Large intestine (tissue), 3 donors: ENCODE measurements at regions not wholly inside any gene's neighbourhood (a gene's known extent, or its start where the extent isn't known, plus 50 kb on each side); places are given as distances from the start of the nearest gene placed in this dataset.
"Not testable (repeated sequence)": the region's sequence is repeated elsewhere in the genome, so short reads cannot be mapped to it uniquely, and the experiment has no call there.

ENCODE experiments used
- DNase-seq, 2 donors: peaks; one replicate each; pipeline versions ENCODE4 v3.0.0 to v3.0.0-alpha.2; 2013
- H3K27ac ChIP-seq: one replicate; pipeline ENCODE4 v1.5.1; 2013; ENCODE audit warnings: low read length
- H3K27me3 ChIP-seq: 2 replicates; pipeline ENCODE4 v1.6.1; 2013; ENCODE audit warnings: low read length; ENCODE audit not compliant: control insufficient read depth, insufficient read depth
- H3K36me3 ChIP-seq: 2 replicates; pipeline ENCODE4 v1.6.1; 2013; ENCODE audit warnings: low read length; ENCODE audit not compliant: control insufficient read depth, insufficient read depth
- H3K4me1 ChIP-seq: one replicate; pipeline ENCODE4 v1.6.1; 2013; ENCODE audit warnings: low read length; ENCODE audit not compliant: control insufficient read depth, insufficient read depth
- H3K4me3 ChIP-seq: one replicate; pipeline ENCODE4 v1.5.1; 2013; ENCODE audit warnings: low read length
- H3K9me3 ChIP-seq: one replicate; pipeline ENCODE4 v1.6.1; 2013; ENCODE audit warnings: mild to moderate bottlenecking, low read depth, low read length, moderate library complexity; ENCODE audit not compliant: control insufficient read depth
- WGBS: methylation state at CpG from one replicate; pipeline ENCODE4 v1.1.5; 2013; ENCODE audit warnings: low lambda C conversion rate; ENCODE audit not compliant: insufficient coverage; 5-methylcytosine and 5-hydroxymethylcytosine counted together

DNA sequence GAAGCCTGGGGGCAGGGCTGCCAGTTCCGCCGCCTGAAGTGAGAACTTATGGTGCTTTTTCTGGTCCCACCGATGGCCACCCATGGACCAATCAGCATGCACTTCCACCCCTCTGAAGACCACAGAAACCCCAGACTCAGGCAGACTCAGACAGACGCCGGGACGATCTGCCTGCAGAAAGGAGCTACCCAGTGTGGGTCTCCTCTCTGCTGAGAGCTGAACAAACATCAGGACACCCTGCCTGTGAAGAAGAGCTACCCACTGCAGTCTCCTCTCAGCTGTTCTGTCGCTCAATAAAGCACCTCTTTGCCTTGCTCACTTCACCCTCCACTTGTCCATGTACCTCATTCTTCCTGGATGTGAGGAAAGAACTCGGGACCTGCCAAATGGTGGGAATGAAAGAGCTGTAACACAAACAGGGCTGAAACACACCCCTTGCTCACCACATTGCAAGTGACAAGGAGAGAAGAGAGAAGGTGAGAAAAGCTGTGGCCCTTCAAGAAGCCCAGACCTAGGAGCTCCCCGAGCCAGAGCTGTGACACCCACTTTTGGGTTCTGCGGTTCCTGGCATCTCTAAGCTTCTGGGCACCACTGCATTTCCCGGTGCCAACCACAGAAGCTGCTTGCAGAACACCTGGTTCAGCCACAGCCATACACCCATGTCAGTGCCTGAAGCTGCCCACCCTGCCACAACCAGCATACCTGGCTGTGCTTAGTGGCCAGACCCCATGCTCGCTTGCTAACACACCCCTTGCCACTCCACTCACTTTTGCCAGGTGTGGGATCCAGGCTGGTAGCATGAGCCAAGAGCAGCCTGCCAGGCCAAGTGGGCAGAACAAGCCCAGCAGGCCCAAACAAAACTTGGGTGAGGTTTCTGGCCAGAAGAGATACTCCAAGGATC lies 114.3 kb upstream of the TSLP start:
- no peaks in the 10 kb centered on the region for H3K36me3 ChIP-seq
- H3K9me3 ChIP-seq, result peaks cover 7% of the 10 kb centered on the region
- no peaks in the 10 kb centered on the region for H3K4me1 ChIP-seq
- H3K27ac ChIP-seq, result no peak overlapping the region
- H3K4me3 ChIP-seq, result no peak overlapping the region
- WGBS, result 100% methylated on average over 1 of the region's 12 CpGs
- no peak for DNase-seq
- H3K27me3 ChIP-seq, result no peaks in the 10 kb centered on the region

DNA sequence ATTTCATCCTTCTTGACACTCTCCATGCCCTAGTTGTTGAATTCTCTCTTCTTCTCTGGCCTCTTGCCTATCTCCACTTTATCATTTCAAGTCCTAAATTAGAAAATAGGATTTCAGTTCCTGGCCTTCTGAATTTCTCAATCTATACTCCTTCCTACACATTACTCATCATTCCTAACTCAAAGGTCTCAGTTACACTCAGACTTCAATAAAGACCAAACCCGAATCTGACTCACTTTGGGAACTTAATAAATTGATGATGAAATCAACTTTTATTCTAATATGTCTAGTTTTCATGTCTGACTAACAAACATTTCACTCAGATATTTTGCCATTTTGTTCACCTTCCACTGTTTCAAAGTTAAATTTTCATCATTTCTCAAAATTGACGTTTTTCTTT lies 113.6 kb upstream of the TSLP start:
- H3K36me3 ChIP-seq, result no peaks in the 10 kb centered on the region
- 85% methylated on average over 2 of the region's 2 CpGs for WGBS

DNA sequence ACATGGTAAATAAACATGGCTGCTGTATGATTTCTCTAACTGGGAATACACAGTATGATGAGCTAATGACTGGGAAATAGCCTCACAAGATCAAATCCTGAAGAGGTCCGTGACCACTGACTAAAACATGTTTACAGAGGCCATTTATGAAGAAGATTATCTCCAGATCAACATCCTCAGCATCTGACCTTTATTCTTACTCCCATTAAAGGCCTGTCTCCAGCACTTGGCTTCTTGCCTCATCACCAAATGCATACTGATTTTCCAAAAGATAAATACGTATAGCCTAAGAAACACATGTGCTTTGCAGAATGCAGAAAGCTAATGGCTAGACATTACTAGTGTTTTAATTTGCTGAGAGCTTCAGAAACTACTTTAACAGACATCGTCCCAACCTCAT lies 108.0 kb upstream of the TSLP start:
- DNase-seq, result no peak
- Histone ChIP-seq H3K27ac (no peak overlapping the region), H3K4me3 (no peak overlapping the region), H3K27me3 (no peaks in the 10 kb centered on the region), H3K36me3 (no peaks in the 10 kb centered on the region), H3K9me3 (no peaks in the 10 kb centered on the region), H3K4me1 (no peaks in the 10 kb centered on the region)
- WGBS, result 86% methylated on average over 1 of the region's 3 CpGs

More for the DNA sequence above, 113.6 kb upstream of the TSLP start:
- no peaks in the 10 kb centered on the region for H3K27me3 ChIP-seq
- peaks cover 7% of the 10 kb centered on the region for H3K9me3 ChIP-seq
- no peaks in the 10 kb centered on the region for H3K4me1 ChIP-seq
- no peak overlapping the region for H3K27ac ChIP-seq
- DNase-seq, result no peak
- no peak overlapping the region for H3K4me3 ChIP-seq

DNA sequence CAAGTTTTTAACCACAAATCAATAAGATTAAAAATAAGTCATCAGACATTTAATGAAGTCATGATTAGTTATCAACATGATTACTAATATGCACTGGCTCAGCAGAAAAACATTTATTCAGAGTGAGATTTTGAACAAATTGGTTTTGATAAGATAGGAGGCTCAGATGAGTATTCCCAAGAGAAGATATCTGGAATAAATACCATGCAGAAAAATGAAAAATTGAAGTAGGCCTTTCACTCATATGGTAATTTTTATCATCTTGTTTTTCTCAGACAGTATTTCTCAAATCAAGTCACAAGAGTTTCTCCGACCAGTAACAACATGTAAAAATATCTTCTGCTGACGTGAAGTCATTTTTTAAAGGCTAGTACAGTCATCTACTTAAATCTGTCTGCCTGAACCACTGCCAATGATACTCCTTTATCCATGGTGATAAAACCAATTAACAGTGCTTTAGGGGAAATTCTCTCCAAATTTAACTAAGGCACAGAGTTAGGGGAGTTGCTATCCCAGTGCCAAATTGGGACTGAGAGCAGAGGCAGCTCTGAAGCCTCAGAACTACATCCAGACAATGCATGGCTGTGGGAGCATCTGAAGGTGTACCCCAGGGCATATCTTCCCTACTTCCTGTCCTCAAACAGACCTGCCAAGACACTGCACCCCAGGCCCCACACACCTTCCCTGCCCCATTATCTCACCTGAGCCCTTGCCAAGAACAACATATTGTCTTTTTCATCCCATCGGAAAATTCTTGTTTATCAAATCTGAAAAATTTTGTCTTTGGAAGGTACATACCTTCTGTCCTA lies 105.5 kb upstream of the TSLP start:
- no peaks in the 10 kb centered on the region for H3K9me3 ChIP-seq
- no peak overlapping the region for H3K4me3 ChIP-seq
- H3K27ac ChIP-seq, result no peak overlapping the region
- 79% methylated on average over 2 of the region's 3 CpGs for WGBS
- H3K4me1 ChIP-seq, result no peaks in the 10 kb centered on the region
- H3K36me3 ChIP-seq, result no peaks in the 10 kb centered on the region
- no peak for DNase-seq
- H3K27me3 ChIP-seq, result no peaks in the 10 kb centered on the region

DNA sequence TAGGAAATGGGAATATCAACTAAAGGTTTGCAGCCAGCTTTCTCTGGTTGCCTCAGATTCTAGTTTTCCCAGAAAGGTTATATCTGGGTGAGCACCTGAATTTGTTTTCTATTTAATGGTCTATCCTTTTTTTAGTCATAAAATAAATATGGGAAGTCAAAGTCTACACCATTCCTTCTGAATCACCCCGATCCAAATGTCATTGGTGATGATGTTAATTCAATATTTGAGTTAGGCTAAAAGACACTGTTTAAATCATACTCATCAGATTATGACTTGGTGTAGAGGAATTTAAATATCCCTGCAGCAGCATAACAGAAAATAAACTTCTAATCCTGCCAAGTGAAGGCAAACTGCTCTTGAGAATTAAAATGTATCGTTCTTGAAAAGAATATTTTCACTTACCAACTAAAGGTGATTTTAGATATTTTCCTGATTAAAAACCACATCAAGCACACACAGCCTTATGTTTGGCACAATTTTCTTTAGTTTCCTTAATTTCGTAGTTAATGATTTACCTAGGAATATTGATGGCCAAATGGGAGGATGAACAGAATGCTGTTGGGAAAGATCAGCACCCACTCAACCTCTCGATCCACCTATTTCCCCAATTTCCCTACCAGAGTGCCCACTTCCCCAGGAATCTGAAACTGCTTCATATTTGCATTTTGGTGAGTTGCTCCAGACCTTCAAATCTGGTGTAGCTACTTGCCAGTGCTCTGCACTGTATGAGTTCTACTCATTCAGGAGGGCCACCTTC lies 103.1 kb upstream of the TSLP start:
- WGBS, result 83% methylated on average over 1 of the region's 4 CpGs
- DNase-seq, result no peak
- H3K27me3 ChIP-seq, result no peaks in the 10 kb centered on the region
- H3K27ac ChIP-seq, result no peak overlapping the region
- H3K36me3 ChIP-seq, result no peaks in the 10 kb centered on the region
- H3K4me3 ChIP-seq, result no peak overlapping the region
- H3K4me1 ChIP-seq, result no peaks in the 10 kb centered on the region
- H3K9me3 ChIP-seq, result no peaks in the 10 kb centered on the region

DNA sequence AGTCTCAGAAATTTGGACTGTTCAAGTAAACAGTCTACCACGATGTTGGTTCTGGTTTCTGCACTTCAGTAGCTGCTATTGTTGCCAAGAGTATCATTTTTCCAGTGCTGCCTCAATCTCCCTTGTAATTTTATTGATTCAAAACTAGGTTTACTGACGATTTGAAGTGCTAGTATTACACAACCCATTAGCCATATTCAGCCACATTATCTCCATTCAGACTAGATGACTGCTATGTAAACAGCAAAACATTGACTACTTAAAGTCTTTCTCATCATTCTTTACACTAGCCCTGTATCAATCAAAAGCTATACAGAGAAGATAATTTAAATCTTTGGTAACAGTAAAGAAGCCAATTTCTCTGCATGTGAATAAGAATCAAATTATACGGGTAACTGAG lies 102.0 kb upstream of the TSLP start:
- WGBS, result 30% methylated on average over 2 of the region's 3 CpGs

DNA sequence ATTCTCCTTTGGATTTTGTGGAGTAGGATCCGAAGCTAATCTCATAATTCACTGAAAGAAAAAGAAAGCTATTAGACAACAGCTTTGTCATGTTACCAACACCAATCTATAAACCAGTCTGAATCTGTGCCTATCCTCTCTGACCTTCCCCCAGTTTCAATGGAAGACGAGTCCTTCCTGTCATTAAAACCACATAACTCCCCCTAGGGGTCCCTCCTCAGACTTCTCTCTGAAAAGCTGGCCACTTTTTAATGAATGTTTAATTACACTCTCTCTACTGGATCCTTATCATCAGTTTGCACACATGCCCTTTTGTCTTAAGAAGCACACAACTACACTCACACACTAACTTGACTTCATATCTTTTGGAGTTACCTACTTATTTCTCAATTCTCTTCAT lies 98.0 kb upstream of the TSLP start:
- no peak overlapping the region for H3K27ac ChIP-seq
- H3K4me1 ChIP-seq, result no peaks in the 10 kb centered on the region
- WGBS, result no CpG with 5 or more reads among the region's 2 CpGs

More for the DNA sequence above, 102.0 kb upstream of the TSLP start:
- H3K27ac ChIP-seq, result no peak overlapping the region
- no peak overlapping the region for H3K4me3 ChIP-seq
- no peaks in the 10 kb centered on the region for H3K36me3 ChIP-seq
- H3K9me3 ChIP-seq, result no peaks in the 10 kb centered on the region
- H3K4me1 ChIP-seq, result no peaks in the 10 kb centered on the region
- no peak for DNase-seq
- no peaks in the 10 kb centered on the region for H3K27me3 ChIP-seq

DNA sequence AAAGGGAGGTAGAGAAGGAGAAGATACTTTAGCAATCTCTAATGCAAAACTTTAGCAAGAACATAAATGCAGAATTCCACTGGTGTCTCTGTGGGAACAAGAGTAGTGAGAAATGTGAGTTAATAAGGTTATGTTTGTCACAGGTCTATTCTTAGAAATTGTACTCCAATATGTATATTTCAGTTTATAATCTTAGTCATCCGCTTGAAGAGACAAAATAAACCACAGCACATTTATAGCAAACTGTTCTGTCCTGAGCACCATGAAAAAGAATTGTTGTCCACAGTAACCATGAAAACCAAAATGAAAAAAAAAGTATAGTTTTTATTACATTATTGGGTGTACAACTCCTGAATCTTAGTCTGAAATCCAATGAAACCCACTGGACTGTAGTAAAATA lies 93.6 kb upstream of the TSLP start:
- H3K27me3 ChIP-seq, result no peaks in the 10 kb centered on the region
- DNase-seq, result no peak

More for the DNA sequence above, 98.0 kb upstream of the TSLP start:
- Histone ChIP-seq H3K27me3 (no peaks in the 10 kb centered on the region), H3K4me3 (no peak overlapping the region), H3K36me3 (no peaks in the 10 kb centered on the region), H3K9me3 (no peaks in the 10 kb centered on the region)
- DNase-seq, result no peak

DNA sequence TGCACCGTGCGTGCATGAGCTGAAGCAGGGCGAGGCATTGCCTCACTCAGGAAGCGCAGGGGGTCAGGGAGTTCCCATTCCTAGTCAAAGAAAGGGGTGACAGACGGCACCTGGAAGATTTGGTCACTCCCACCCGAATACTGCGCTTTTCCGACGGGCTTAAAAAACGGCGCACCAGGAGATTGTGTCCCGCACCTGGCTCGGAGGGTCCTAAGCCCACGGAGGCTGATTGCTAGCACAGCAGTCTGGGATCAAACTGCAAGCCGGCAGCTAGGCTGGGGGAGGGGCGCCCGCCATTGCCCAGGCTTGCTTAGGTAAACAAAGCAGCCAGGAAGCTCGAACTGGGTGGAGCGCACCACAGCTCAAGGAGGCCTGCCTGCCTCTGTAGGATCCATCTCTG lies 85.6 kb upstream of the TSLP start:
- not testable (repeated sequence) for H3K4me1 ChIP-seq, H3K27ac ChIP-seq, H3K9me3 ChIP-seq, H3K36me3 ChIP-seq, H3K27me3 ChIP-seq, H3K4me3 ChIP-seq, DNase-seq
- no CpG with 5 or more reads among the region's 19 CpGs for WGBS

More for the DNA sequence above, 93.6 kb upstream of the TSLP start:
- no peaks in the 10 kb centered on the region for H3K4me1 ChIP-seq
- no peak overlapping the region for H3K4me3 ChIP-seq
- H3K36me3 ChIP-seq, result no peaks in the 10 kb centered on the region
- no peaks in the 10 kb centered on the region for H3K9me3 ChIP-seq
- WGBS, result no CpG with 5 or more reads among the region's 1 CpG
- H3K27ac ChIP-seq, result no peak overlapping the region

DNA sequence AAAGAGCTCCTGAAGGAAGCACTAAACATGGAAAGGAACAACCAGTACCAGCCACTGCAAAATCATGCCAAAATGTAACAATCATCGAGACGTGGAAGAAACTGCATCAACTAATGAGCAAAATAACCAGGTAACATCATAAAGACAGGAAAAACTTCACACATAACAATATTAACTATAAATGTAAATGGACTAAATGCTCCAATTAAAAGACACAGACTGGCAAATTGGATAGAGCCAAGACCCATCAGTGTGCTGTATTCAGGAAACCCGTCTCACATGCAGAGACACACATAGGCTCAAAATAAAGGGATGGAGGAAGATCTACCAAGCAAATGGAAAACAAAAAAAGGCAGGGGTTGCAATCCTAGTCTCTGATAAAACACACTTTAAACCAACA lies 83.9 kb upstream of the TSLP start:
- not testable (repeated sequence) for H3K9me3 ChIP-seq, DNase-seq
- no CpG with 5 or more reads among the region's 3 CpGs for WGBS

More for the DNA sequence above, 83.9 kb upstream of the TSLP start:
- not testable (repeated sequence) for H3K4me3 ChIP-seq, H3K27ac ChIP-seq, H3K4me1 ChIP-seq, H3K36me3 ChIP-seq, H3K27me3 ChIP-seq
